ENCODE measurements at regions not wholly inside any gene's neighbourhood (a gene's known extent, or its start where the extent isn't known, plus 50 kb on each side); places are given as distances from the start of the nearest gene placed in this dataset.
A peak's percentile ranks its signal among the peaks of the same experiment; 100 is the strongest.

DNA sequence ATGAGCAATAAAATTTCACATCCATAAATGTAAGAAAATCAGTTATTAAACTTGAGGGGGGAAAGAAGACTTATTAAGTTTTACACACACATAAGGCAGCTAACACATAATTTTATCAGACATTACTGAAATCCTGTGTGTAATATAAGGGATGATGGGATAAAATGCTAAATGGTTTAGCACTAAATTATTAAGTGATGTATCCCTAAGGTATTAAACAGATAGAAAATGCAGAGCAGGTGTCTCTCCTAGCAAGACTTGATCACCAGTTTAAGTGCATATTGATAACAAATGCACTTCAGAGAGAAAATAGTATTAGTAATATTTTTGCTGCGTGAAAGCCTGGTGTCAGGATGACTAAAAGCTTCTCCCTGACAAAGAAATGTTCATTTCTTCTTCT, 172.8 kb upstream of the ZFP64 start:
- H3K27ac ChIP-seq = no peak overlapping the region
- H3K27me3 ChIP-seq = peaks cover 3% of the 10 kb centered on the region; the same call in 1 of the 2 replicates
- H3K9me3 ChIP-seq (replicated peaks) = no peaks in the 10 kb centered on the region
- no peak for DNase-seq
- no peak overlapping the region for H3K4me3 ChIP-seq
- H3K4me1 ChIP-seq = peaks cover 14% of the 10 kb centered on the region
- no peaks in the 10 kb centered on the region for H3K36me3 ChIP-seq

DNA sequence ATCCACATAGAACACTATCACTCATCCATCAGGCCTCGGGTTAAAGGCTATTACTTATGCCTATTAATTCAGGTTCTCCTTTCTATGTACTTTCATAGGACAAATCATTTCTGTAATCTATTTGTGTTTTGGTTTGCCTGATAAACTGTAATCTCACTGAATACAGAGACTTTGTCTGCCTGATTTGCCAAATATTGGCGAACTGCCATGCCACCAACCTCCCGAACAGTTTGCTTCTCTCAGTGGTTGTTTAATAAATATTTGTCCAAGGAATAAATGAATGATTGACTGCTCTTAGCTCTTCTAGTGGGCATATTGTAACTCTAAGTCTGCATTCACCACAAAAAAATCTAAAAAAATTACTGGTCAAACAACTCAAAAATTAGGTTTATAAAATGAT, 170.1 kb upstream of the ZFP64 start:
- no peaks in the 10 kb centered on the region for H3K36me3 ChIP-seq
- no peaks in the 10 kb centered on the region for H3K9me3 ChIP-seq (replicated peaks)
- no peaks in the 10 kb centered on the region for H3K4me1 ChIP-seq
- no peak overlapping the region for H3K4me3 ChIP-seq
- DNase-seq = no peak
- H3K27me3 ChIP-seq = 0 out of 2 replicates have a peak, but pooled peaks cover 3% of the 10 kb centered on the region
- no peak overlapping the region for H3K27ac ChIP-seq

DNA sequence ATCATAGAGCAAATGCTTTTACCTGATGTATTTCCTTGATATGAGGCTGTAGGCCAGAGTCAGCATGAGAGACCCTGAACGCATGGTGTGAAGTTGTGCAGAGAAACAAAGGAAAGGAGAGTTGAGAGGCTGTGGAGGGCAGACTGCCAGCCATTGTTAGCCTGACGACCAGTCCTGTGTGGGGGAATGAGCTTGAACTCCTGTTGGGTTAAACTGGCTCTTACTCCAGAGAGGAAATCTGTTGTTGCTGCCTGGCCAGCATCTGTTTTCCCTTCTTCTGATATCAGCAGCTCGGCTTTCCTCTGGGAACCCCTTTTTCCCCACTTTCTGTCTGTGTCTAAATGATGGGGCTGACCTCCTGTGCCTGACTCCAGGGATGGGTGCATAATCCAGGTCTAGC, 158.2 kb upstream of the ZFP64 start:
- DNase-seq = no peak
- no peaks in the 10 kb centered on the region for H3K9me3 ChIP-seq (replicated peaks)
- no peak overlapping the region for H3K4me3 ChIP-seq
- H3K36me3 ChIP-seq = no peaks in the 10 kb centered on the region
- H3K27ac ChIP-seq = no peak overlapping the region
- no peaks in the 10 kb centered on the region for H3K4me1 ChIP-seq
- H3K27me3 ChIP-seq = no peaks in the 10 kb centered on the region

DNA sequence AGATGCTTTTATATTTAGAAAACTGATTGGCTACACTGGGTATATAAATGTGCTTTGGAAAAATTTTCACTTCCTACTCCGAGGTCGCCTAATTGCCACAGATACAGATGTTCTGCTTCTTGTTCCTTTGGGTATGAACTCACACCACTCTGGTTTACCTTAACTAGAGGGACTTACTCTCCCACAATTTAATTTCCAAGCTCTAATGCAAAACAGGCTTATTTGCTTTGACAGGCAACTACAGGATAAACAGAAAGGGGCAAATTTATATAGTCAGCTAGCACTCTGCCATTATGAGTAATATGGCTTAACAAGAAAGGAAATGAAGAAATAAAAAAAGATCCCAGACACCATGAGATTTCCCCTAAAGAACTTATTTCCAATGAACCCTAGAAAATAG, 156.9 kb upstream of the ZFP64 start:
- no peaks in the 10 kb centered on the region for H3K9me3 ChIP-seq (replicated peaks)
- no peak overlapping the region for H3K4me3 ChIP-seq
- no peaks in the 10 kb centered on the region for H3K4me1 ChIP-seq
- no peak overlapping the region for H3K27ac ChIP-seq
- DNase-seq = no peak
- H3K36me3 ChIP-seq = no peaks in the 10 kb centered on the region
- no peaks in the 10 kb centered on the region for H3K27me3 ChIP-seq

DNA sequence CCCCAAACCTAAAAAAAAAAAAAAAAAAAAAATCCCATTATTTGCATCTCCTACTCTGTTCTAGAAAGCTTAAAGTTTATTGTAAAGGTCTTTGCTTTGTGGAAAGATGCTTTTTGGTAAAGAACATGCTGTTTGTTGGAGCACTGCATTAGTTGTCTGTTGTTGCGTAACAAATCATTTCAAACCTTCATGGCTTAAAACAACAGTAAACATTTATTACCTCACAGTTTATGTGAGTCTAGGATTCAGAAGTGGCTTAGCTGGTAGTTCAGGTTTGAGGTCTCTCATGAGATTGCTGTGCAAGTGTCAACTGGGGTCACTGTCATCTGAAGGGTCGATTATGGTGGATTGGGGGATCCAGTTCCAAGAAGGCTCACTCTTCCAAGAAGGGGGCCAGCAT, 155.2 kb upstream of the ZFP64 start:
- H3K9me3 ChIP-seq (replicated peaks) = no peaks in the 10 kb centered on the region
- no peaks in the 10 kb centered on the region for H3K36me3 ChIP-seq
- DNase-seq = no peak
- H3K4me1 ChIP-seq = no peaks in the 10 kb centered on the region
- no peak overlapping the region for H3K27ac ChIP-seq
- no peaks in the 10 kb centered on the region for H3K27me3 ChIP-seq
- no peak overlapping the region for H3K4me3 ChIP-seq

DNA sequence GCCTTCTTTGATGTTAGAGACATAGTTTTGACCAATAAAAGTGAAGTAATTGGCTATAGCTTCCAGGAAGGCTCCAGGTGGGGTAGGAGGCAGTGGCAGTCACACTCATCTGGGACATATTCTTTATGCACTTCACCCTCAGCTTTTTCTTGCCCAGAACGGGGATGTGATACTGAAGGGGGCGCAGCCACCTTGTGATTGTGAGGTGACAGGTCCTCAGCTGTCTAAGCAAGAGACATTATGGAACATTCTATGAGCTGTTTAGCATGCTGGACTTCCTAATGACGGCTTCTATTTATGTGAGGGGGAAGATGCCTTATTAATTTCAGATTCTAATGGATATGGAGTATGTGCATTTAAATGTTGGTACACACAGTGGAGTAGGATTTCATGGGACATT, 151.3 kb upstream of the ZFP64 start:
- no peak for DNase-seq
- Histone ChIP-seq H3K4me1 (no peaks in the 10 kb centered on the region), H3K36me3 (no peaks in the 10 kb centered on the region), H3K4me3 (no peak overlapping the region), H3K9me3 (replicated peaks) (peaks cover 5% of the 10 kb centered on the region; the same call in 1 of the 2 replicates), H3K27ac (no peak overlapping the region), H3K27me3 (peaks cover 5% of the 10 kb centered on the region; the same call in 1 of the 2 replicates)

DNA sequence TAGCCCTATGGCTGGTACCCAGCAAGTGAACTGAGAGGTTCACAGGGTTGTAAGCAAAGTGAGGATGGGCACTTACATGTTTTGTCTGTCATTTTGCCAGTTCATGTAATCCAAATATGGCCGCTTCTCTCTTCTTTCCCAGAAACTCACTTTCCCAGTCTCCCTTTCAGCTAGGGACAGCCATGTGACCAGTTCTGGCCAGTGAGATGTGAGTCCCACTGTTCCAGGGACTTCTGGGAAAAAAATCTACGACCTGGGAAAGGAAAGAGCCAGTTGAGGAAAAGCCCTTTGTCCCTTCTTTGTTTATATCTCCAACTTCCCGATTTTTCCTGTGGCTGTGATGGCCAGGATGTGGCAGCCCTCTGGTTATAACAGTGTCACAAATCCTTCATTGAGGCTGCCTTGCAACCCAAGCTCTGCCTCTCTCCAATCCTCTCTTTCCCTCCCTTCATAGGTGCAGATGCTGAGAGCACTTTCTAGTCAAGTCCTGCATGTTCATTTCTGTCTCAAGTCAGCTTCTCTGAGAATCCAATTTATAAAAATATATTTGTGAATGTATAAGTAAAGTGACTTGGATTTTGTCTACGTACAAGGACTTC, 148.6 kb upstream of the ZFP64 start:
- peak; percentile 61 to 82 for DNase-seq
- H3K27me3 ChIP-seq = peaks cover 5% of the 10 kb centered on the region; the same call in 1 of the 2 replicates

DNA sequence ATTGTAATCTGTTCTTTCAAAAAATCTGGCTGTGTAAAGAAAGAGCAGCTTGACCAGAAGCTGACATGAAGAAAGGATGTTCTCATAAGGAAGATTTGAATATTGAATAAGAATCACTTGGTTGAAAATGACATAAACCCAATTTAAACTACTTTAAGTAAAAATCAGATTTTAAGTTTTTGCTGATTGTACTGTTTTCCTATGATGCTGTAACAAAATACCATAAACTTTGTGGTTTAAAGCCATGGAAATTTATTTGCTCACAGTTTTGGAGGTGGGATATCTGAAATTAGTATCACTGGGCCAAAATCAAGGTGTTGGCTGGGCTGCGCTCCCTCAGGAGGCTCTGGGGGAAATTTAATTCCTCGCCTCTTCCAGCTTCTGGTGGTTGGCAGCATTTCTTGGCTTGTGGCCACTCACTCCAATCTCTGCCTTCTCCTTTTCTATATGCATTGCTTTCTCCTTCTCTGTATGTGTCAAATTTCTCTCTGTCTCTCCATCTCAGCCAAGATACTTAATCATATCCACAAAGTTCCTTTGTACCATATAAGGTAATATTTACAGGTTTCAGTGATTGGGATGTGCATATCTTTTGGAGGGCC, 141.2 kb upstream of the ZFP64 start:
- Histone ChIP-seq H3K4me3 (no peak overlapping the region), H3K36me3 (no peaks in the 10 kb centered on the region), H3K4me1 (no peaks in the 10 kb centered on the region), H3K9me3 (replicated peaks) (peaks cover 8% of the 10 kb centered on the region; the same call in 1 of the 2 replicates), H3K27ac (no peak overlapping the region), H3K27me3 (no peaks in the 10 kb centered on the region)
- DNase-seq = no peak

More for the DNA sequence above, 148.6 kb upstream of the ZFP64 start:
- Histone ChIP-seq H3K9me3 (replicated peaks) (peaks cover 11% of the 10 kb centered on the region), H3K36me3 (no peaks in the 10 kb centered on the region), H3K4me3 (peak overlapping the region; percentile 56), H3K4me1 (no peaks in the 10 kb centered on the region), H3K27ac (peak overlapping the region; percentile 15; the same call in 1 of the 2 replicates)

DNA sequence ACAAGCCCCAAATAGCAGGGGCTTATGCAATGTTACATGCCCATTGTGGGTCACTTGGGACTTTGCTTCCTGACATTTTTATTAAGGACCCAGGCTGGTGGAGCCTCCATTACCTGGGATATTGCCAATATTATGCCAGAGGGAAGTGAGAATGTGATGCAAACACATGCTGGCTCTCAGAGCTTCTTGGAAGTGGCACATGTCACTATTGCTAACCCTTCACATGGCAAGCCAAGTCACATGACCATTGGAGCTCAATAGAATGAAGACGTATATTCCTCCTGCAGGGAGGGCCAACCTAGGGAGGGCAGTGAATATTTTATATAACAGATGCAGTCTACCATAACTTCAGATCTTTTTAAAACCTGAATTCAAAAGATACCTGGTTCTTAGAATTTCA, 140.7 kb upstream of the ZFP64 start:
- H3K4me3 ChIP-seq = no peak overlapping the region
- peaks cover 8% of the 10 kb centered on the region; the same call in 1 of the 2 replicates for H3K9me3 ChIP-seq (replicated peaks)
- DNase-seq = no peak
- H3K36me3 ChIP-seq = no peaks in the 10 kb centered on the region
- no peak overlapping the region for H3K27ac ChIP-seq
- no peaks in the 10 kb centered on the region for H3K4me1 ChIP-seq
- H3K27me3 ChIP-seq = no peaks in the 10 kb centered on the region

DNA sequence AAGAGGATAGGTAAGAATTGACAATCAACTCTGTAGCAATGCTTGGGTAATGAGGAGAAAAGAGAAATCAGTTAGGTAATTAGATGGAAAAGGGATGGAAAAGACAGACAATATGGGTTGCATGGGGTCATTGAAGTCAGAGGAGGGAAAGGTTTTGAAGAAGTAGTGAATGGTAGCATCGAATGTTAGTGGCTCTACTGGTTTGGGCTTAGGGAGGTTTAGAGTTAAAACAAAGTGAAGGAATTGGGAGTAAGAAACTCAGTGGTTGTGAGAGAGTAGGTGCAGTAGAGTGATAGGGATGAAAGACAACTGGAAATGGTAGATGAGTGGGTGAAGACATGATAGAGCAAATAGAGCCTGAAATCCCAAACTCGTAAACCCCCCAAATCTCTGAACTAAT, 140.1 kb upstream of the ZFP64 start:
- Histone ChIP-seq H3K27ac (no peak overlapping the region), H3K36me3 (no peaks in the 10 kb centered on the region), H3K9me3 (replicated peaks) (peaks cover 8% of the 10 kb centered on the region; the same call in 1 of the 2 replicates), H3K4me3 (no peak overlapping the region), H3K4me1 (no peaks in the 10 kb centered on the region), H3K27me3 (no peaks in the 10 kb centered on the region)
- DNase-seq = no peak

DNA sequence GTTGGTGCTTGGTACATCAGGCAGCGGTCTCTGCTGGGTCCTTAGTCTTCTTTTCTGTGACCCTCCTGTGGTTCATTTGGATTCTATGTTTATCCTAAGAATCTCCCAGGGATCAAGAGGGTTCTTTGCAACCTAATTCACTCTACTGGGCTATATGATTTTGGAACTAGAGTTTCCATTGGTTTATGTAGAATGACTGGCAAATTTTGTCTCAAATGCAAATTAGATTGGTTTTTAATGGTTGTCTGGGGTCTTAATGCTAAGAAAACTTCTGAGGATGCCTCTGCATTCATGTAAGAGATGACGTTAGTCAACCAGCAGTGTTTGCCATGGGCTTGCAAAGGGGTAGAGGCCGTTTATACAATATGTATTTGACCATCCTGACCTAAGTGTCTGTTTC, 129.8 kb upstream of the ZFP64 start:
- no peaks in the 10 kb centered on the region for H3K9me3 ChIP-seq (replicated peaks)
- H3K4me1 ChIP-seq = no peaks in the 10 kb centered on the region
- H3K27me3 ChIP-seq = no peaks in the 10 kb centered on the region; the same call in 1 of the 2 replicates
- no peak overlapping the region for H3K4me3 ChIP-seq
- no peaks in the 10 kb centered on the region for H3K36me3 ChIP-seq
- no peak for DNase-seq
- no peak overlapping the region for H3K27ac ChIP-seq

DNA sequence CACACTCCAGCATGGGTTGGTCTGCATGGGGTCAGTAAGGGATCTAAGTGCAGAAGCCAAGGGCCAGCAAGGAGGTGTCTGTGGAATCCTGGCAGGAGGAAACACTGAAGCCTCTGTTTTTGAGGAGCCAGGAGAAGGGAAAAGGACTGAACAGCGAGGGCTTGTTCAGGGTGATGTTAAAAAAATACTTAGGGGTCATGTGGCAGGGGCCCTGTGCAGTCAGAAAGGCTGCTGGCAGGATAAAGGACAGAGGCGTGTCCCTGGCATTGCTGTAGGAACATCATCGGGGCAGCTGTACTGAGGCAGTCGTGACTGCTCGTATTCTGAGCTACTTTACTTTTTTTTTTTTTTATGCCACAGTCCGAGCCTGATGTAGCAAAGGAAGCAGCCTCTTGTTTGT, 127.1 kb upstream of the ZFP64 start:
- H3K4me1 ChIP-seq = no peaks in the 10 kb centered on the region
- DNase-seq = no peak
- H3K27me3 ChIP-seq = peaks cover 4% of the 10 kb centered on the region; the same call in 1 of the 2 replicates
- H3K36me3 ChIP-seq = no peaks in the 10 kb centered on the region
- H3K4me3 ChIP-seq = no peak overlapping the region
- no peaks in the 10 kb centered on the region for H3K9me3 ChIP-seq (replicated peaks)
- H3K27ac ChIP-seq = no peak overlapping the region

DNA sequence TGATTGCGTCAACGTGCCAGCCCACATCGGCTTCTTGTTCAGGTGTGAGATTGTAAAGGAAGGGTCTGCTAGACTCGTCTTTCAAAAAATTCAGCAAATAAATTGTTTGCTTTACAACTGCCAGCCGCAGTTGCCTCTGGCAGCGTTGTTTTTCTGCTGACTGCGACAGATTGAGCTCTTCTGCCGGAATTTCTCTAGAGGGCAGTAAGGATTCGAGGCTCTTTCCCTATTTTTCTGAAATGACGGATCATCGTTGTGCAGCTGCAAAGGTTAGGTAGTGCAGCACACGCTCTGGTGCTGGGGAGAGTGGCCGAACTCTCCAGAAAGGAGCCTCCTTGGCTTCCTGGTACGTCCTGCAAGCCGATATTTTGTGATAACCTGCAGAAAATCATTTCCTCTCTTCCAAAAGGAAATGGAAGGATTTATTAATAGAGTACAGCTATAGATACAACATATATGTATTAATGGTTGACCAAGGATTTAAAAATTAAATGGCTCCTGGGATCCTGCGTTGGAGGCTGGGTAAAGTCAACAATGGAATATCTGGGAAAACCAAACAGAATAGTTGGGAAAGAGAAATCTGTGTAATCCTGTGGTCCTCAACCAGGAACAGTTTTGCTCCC, 121.9 kb upstream of the ZFP64 start:
- Histone ChIP-seq H3K4me1 (no peaks in the 10 kb centered on the region), H3K9me3 (replicated peaks) (no peaks in the 10 kb centered on the region), H3K27me3 (peaks cover 7% of the 10 kb centered on the region), H3K27ac (no peak overlapping the region), H3K36me3 (no peaks in the 10 kb centered on the region), H3K4me3 (no peak overlapping the region)
- peak; percentile 12 to 54 for DNase-seq

DNA sequence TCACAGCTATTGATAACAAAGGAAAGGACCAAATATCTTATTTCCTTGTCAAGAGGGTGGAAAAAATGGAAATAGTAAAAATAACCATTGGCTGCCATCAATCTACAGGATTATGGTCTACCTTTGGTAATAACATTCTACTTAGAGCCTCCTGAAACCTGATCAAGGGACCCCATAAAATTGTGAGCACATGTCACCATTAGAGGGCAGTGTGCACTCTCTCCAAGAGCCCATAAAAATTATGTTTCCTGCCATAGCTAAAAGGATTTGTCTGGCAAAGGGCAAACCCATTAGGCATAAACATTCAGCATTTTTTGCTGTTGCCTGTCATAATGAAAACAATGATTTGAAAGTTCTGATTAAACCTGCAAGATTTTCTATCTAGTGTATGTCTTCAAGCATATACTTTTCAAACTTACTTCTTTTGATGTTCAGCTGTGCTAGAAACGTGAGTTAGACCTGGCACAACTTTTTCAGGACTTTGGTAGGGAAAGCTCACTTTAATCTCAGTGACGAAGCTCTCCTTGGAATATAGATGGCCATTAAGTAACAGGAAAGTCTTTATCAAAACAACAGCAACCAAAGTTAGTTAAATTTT, 120.7 kb upstream of the ZFP64 start:
- no peak overlapping the region for H3K27ac ChIP-seq
- DNase-seq = peak; percentile 45 to 87

DNA sequence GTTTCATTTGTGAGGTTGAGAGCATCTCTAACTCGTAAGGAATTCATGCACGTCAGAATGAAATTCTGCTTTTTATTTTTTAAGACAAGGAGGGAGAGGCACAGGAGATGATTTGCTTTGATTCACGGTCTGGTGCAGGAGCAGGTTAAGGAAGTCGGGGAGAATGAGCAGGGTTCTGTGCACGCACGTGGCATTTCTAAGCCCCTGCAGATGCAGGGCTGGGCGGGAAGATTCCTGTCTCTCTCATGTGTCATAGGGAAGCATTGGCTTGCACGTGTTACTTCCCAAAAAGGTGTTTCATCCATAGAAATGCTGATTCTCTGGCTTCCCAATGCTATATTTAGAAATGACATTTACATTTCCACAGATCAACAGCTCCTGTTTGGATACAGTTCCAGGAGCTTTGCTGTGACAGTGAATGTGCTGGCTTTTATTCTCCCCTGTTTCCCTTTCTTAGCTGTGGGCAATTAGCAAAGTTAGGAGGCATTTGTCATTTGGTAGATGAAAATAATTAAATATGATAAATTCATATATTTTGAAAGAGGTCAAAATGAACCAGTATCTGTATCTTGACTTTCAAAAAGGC, 119.7 kb upstream of the ZFP64 start:
- Histone ChIP-seq H3K9me3 (replicated peaks) (no peaks in the 10 kb centered on the region), H3K4me1 (no peaks in the 10 kb centered on the region), H3K27me3 (peaks cover 7% of the 10 kb centered on the region), H3K27ac (no peak overlapping the region), H3K36me3 (no peaks in the 10 kb centered on the region), H3K4me3 (no peak overlapping the region)
- no peak for DNase-seq

More for the DNA sequence above, 120.7 kb upstream of the ZFP64 start:
- no peaks in the 10 kb centered on the region for H3K9me3 ChIP-seq (replicated peaks)
- H3K4me3 ChIP-seq = no peak overlapping the region
- no peaks in the 10 kb centered on the region for H3K36me3 ChIP-seq
- H3K27me3 ChIP-seq = peaks cover 7% of the 10 kb centered on the region
- H3K4me1 ChIP-seq = no peaks in the 10 kb centered on the region
